Esophagus squamous epithelium (tissue), 5 donors: ENCODE measurements at regions not wholly inside any gene's neighbourhood (a gene's known extent, or its start where the extent isn't known, plus 50 kb on each side); places are given as distances from the start of the nearest gene placed in this dataset.

Source experiments
- DNase-seq: peaks from one replicate; lab custom pipeline; 2025; lab: John Stamatoyannopoulos, UW
- H3K27ac ChIP-seq, 4 donors: fragments of 200-600 bp; sonication (generic); one replicate each; pipeline ENCODE4 v1.5.1; 2016 to 2019; ENCODE audit warnings: mild to moderate bottlenecking in 1 of 4
- H3K27me3 ChIP-seq, 4 donors: fragments of 200-600 bp; sonication (generic); 1 replicate in 3 of 4; 2 replicates in 1 of 4; pipeline versions ENCODE4 v1.5.1 to v1.6.0; 2017 to 2021; ENCODE audit warnings: antibody characterized with exemption in 1 of 4
- H3K36me3 ChIP-seq, 3 donors: fragments of 200-600 bp; sonication (generic); one replicate each; pipeline ENCODE4 v1.5.1; 2016 to 2019
- H3K4me1 ChIP-seq, 3 donors: fragments of 200-600 bp; sonication (generic); one replicate each; pipeline ENCODE4 v1.5.1; 2017 to 2019
- H3K4me3 ChIP-seq, 4 donors: fragments of 200-600 bp; sonication (generic); 1 replicate in 3 of 4; 2 replicates in 1 of 4; pipeline ENCODE4 v1.5.1; 2016 to 2019; ENCODE audit warnings: mild to moderate bottlenecking in 2 of 4, moderate library complexity in 1 of 4
- H3K9me3 ChIP-seq, 3 donors: fragments of 200-600 bp; sonication (generic); one replicate each; pipeline ENCODE4 v1.5.1; 2016 to 2019
- CTCF ChIP-seq, 6 experiments: fragments of 450-650 bp in 4 of 6; fragments of 200-600 bp in 2 of 6; sonication (generic) in 2 of 6; IDR thresholded peaks; one replicate each; pipeline ENCODE4 v1.5.1; 2016 to 2019; ENCODE audit warnings: antibody characterized with exemption in 6 of 6, mild to moderate bottlenecking in 4 of 6, moderate library complexity in 4 of 6
- POLR2A ChIP-seq, 4 donors: fragments of 450-650 bp; IDR thresholded peaks; one replicate each; pipeline ENCODE4 v1.6.1; 2017; ENCODE audit warnings: antibody characterized with exemption in 4 of 4, mild to moderate bottlenecking in 4 of 4, moderate library complexity in 3 of 4
- WGBS, 2 donors: methylation state at CpG; one replicate each; pipeline ENCODE4 v1.1.5; 2018; 5-methylcytosine and 5-hydroxymethylcytosine counted together
- intact Hi-C: fragments of 100-400 bp; cut with DNase I; formaldehyde crosslinking; loops from one replicate; pipeline ENCODE4 v1.15.0; 2022
- donor health status: DM: yes; HTN: yes; CAD: no.

GRCh38 chr2:134189009-134189720 is 64.7 kb upstream of the MGAT5 start:
- H3K27ac ChIP-seq, result peak overlapping the region; percentile 71 to 85 (median 77)
- no peak overlapping the region for H3K4me3 ChIP-seq
- H3K9me3 ChIP-seq, result no peaks in the 10 kb centered on the region
- TF ChIP-seq CTCF (IDR thresholded peaks at IDR 0.05) (no peak), POLR2A (IDR thresholded peaks at IDR 0.05) (no peak)
- H3K27me3 ChIP-seq, result no peaks in the 10 kb centered on the region
- intact Hi-C loops, result no loop called here
- no peaks in the 10 kb centered on the region for H3K36me3 ChIP-seq
- H3K4me1 ChIP-seq, result peaks cover 3 to 32% (median 9%) of the 10 kb centered on the region in 3 donors
- DNase-seq, result no peak
- 55 to 61% methylated on average over 6 of the region's 6 CpGs for WGBS, 2 donors

- 85 to 93% methylated on average over 3 to 4 of the region's 4 CpGs for WGBS, 2 donors
- no peak for DNase-seq
- Histone ChIP-seq H3K9me3 (no peaks in the 10 kb centered on the region), H3K4me1 (peaks cover 3 to 32% (median 9%) of the 10 kb centered on the region in 3 donors), H3K4me3 (no peak overlapping the region), H3K27me3 (no peaks in the 10 kb centered on the region), H3K27ac (peak overlapping the region in 2 of 4 donors; percentile 79 to 85), H3K36me3 (no peaks in the 10 kb centered on the region)
- TF ChIP-seq CTCF (IDR thresholded peaks at IDR 0.05), result no peak
- no peak for TF ChIP-seq POLR2A (IDR thresholded peaks at IDR 0.05)
- intact Hi-C loops, result no loop called here
Observed at GRCh38 chr2:134190062-134190806, 63.6 kb upstream of the MGAT5 start.

GRCh38 chr2:134190807-134191203 is 63.1 kb upstream of the MGAT5 start:
- WGBS, 2 donors, result 85 to 96% methylated on average over 6 to 8 of the region's 8 CpGs
- no peaks in the 10 kb centered on the region for H3K27me3 ChIP-seq
- no peak overlapping the region for H3K27ac ChIP-seq
- no peaks in the 10 kb centered on the region for H3K9me3 ChIP-seq
- H3K4me1 ChIP-seq, result peaks cover 3 to 32% (median 9%) of the 10 kb centered on the region in 3 donors
- intact Hi-C loops, result no loop called here
- DNase-seq, result no peak
- H3K36me3 ChIP-seq, result no peaks in the 10 kb centered on the region
- H3K4me3 ChIP-seq, result no peak overlapping the region
- TF ChIP-seq CTCF (IDR thresholded peaks at IDR 0.05) (no peak), POLR2A (IDR thresholded peaks at IDR 0.05) (no peak)

- no peak for DNase-seq
- Histone ChIP-seq H3K9me3 (no peaks in the 10 kb centered on the region), H3K4me1 (peaks cover 3 to 32% (median 9%) of the 10 kb centered on the region in 3 donors), H3K27me3 (no peaks in the 10 kb centered on the region), H3K27ac (no peak overlapping the region), H3K36me3 (no peaks in the 10 kb centered on the region), H3K4me3 (no peak overlapping the region)
- TF ChIP-seq POLR2A (IDR thresholded peaks at IDR 0.05), result no peak
- TF ChIP-seq CTCF (IDR thresholded peaks at IDR 0.05), result no peak
- WGBS, 2 donors, result 98% methylated on average over 22 to 23 of the region's 36 CpGs
- intact Hi-C loops, result no loop called here
Observed at GRCh38 chr2:134191835-134192234, 62.0 kb upstream of the MGAT5 start.

- H3K27ac ChIP-seq, result no peak overlapping the region
- H3K27me3 ChIP-seq, result no peaks in the 10 kb centered on the region
- no peak overlapping the region for H3K4me3 ChIP-seq
- no peaks in the 10 kb centered on the region for H3K9me3 ChIP-seq
- peaks cover 7 to 35% (median 9%) of the 10 kb centered on the region in 3 donors for H3K4me1 ChIP-seq
- 50 to 80% methylated on average over 1 of the region's 1 CpG for WGBS, 2 donors
- DNase-seq, result no peak
- no peaks in the 10 kb centered on the region for H3K36me3 ChIP-seq
- TF ChIP-seq POLR2A (IDR thresholded peaks at IDR 0.05) (no peak), CTCF (IDR thresholded peaks at IDR 0.05) (no peak)
- intact Hi-C loops, result no loop called here
Observed at GRCh38 chr2:134193006-134193405, 60.9 kb upstream of the MGAT5 start.
